Erythroblast (primary cell): ENCODE measurements at regions not wholly inside any gene's neighbourhood (a gene's known extent, or its start where the extent isn't known, plus 50 kb on each side); places are given as distances from the start of the nearest gene placed in this dataset.

ENCODE experiments used
- GATA1 ChIP-seq: IDR thresholded peaks from 2 replicates; pipeline ENCODE4 v1.6.1; 2011; ENCODE audit warnings: low read depth, mild to moderate bottlenecking, control low read depth, low read length, moderate library complexity
- POLR2A ChIP-seq: IDR thresholded peaks from 2 replicates; pipeline ENCODE4 v1.6.1; 2011; ENCODE audit warnings: mild to moderate bottlenecking, low read length

- no peak for TF ChIP-seq POLR2A
- no peak for TF ChIP-seq GATA1
Observed at GRCh38 chrX:84721416-84721815, 219.2 kb upstream of the HDX start.
